HG03460 (cell line): ENCODE measurements at regions not wholly inside any gene's neighbourhood (a gene's known extent, or its start where the extent isn't known, plus 50 kb on each side); places are given as distances from the start of the nearest gene placed in this dataset.

Experiments used
- ATAC-seq: cut with Tn5 transposase; IDR thresholded peaks from one replicate; pipeline ENCODE4 v1.9.1; 2021; ENCODE audit not compliant: unreplicated experiment

DNA sequence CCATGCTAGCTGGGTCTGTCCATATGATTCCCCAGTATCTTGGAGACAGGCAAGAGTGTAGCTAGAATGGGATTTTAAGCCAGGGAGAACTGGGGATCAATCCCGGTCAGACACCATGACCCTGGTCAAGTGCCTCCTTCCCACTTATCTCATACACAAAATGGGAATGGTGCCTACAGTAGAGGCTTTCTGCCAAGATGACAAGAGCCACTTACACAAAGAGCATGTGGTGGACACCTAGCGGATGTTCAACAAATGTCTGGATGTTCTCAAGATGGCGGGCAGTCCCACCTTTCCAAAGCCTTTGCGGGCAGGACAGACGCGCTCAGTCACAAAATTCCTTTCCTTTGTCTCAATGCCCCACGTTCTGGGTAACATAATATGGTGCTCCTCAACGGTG, 57.3 kb downstream of the MAF start:
- ATAC-seq = no peak

DNA sequence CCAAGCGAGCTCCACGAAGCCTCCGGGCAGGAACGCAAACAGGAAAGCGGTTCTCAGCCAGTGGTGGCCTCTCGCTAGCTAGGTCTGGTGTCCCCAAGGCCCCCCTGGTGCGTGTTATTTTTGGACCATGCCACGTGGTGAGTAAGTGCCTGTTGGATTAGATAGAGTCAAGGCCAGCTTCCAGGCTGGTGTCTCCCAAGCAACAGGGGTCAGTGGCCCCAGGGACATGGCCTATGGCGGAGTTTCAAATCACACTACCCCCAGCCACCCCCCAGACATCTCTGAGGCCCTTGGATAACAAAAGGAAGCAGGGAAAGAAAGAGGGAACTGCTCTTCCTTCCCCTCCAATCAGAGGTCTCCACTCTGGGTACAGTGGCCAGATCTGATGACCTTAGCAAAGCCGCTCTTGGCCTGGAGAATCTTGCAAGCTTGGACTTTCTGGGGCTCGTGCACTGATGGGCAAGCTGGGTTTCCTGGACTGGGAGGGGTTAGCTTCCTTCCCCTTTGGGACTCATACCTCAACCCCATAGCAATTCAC, 58.2 kb downstream of the MAF start:
- ATAC-seq = no peak

DNA sequence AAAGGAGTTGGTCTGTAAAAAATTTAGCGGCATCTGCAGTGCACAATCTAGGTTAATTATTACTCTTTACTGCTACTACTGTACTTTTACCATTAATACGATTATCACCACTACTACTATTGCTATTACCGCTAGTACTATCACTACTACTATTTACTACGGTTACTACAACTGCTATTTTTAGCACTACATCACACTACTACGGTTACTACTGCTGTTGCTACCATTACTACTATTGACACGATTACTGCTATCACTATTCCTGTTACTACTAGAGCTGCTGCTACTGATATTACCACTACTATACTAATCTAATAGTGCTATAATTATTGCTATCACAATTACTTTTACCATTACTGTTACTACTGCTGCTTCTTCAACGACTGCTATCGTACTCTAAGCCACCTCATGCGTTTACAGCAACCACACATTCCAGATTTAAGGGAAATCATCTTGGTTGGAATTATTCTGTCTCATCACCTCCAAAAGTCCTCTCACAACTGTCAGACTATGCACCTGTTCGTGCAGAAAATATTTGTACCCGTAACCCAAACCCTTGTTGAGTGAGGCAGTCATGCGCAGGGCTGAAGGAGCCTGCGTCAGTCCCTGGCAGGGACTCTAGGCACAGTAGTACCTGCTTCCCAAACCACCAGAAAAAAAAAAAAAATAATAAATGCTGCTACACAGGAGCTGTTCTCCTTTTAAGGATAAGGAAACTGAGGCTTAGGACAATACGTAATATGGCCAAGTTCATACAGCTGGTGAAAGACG, 59.5 kb downstream of the MAF start:
- ATAC-seq = no peak

DNA sequence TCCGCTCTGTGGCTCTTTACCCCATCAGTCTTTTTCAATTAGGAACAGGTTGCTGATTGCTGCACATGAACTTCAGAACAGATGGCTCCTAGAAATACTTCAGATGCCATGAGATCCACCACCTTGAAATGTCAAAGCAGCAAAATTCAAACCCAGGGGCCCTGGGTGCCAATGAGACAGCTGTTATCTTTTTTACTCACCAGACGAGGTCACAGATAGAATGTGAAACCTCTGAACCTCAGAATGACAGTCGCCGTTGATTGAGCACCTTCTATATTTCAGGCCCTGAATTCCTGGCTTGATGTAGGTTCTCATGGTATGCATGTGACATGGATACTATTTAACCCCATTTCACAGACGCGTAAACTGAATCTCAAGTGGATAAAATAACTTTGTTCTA, 63.0 kb downstream of the MAF start:
- ATAC-seq = no peak

DNA sequence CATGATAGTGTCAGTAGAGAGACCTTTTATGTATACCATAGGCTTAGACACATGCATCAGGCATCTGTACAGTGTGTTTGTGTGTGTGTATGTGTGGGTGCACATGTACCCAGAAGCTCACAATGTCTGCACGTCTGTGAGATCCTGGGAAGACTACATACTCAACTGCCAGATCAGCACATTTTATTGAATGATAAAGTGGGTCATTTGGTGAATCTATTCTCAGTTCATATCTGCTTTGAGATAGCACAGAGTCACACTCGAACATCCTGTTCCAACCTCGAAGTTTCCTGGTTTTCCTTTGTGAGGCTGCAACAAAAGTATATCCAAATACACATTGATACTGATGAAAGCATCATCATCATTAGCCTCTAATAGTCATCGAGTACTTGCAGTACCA, 63.6 kb downstream of the MAF start:
- ATAC-seq = no peak

DNA sequence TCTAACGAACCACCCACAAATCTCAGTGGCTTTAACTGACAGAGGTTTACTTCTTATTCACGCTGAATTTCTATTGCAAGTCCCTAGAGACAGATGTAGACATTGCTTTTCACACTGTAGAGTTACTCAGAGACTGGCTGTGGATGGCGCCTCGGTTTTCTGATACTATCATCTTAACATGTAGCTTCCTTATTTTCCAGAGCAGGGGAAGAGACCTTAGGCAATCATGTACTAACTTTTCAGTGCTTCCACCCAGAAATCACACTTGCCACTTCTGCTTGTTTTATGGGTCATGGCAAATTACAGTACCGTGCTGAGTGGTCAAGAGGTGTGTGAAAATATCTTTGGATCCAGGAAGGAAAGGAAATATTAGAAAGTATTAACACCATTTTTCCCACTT, 65.4 kb downstream of the MAF start:
- ATAC-seq = no peak

DNA sequence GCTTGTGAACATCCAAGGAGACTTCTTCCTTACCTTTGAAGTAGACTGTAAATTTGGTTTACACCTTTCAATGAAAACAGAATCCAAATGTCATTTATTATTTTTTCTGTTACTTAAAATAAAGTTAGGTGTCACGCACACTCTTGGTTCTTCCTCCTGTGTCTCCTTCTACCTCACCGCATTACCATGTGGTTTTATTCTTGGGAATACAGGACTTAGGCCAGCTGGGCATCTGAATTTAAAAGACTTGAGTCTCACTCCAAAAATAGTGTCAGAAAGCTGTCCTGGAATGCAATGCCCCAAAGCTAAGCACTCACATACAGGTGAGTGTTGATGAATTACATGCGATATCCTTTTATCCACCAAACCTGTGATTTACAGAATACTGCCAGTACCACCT, 66.4 kb downstream of the MAF start:
- no peak for ATAC-seq

DNA sequence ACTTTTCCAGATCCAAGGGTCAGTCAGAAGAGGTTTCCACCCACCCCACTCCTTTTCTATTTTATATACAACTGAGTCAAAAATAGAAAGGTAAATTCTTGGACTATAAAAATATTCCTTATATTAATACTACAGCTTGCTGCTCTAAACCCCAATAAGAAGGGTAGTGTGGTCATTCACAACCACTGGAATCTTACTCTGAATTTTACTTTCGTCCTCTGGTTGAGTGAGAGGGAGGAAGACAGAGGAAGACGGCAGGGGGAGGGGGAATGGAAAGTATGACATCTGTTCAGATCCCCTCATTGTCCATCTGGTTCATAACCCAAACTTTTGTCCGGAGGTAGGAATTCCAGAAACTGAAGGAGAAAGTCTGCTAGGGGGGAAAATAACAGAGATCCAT, 67.2 kb downstream of the MAF start:
- ATAC-seq = no peak

DNA sequence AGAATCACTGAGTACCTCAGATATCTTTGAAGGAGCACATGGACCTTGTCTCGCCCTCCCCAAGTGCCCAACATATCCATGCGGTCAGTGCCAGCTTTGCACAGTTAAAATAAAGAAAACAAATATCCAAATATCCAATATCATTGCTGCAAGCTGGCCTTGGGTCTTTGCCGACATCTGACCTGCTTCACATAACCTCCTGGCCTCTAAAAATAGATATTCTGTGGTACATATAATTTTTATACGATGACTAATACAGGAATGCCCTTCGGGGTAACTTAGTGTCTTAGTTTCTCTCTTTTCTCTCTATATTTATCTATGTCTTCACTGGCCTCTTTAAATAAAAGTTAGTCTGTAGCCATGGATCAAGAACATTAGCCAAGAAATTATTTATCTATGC, 67.8 kb downstream of the MAF start:
- ATAC-seq = no peak

DNA sequence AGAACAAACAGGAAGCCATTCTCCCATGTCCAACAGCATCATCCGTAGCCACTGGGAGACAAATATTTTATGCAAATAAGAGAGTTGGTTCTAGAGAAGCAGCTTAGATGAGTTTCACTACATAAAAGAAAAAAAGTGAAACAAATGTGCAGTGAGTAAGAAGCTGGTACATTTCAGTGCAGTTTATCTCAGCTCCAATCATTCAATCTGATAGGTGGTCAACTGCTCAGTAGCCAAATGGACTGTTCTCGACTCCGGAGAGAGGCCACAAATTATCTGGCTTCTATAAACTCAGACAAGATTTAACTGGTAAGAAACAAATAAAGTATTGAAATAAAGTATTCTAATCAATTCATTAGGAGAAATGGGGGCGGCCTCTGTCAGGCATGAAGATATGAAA, 68.3 kb downstream of the MAF start:
- no peak for ATAC-seq

DNA sequence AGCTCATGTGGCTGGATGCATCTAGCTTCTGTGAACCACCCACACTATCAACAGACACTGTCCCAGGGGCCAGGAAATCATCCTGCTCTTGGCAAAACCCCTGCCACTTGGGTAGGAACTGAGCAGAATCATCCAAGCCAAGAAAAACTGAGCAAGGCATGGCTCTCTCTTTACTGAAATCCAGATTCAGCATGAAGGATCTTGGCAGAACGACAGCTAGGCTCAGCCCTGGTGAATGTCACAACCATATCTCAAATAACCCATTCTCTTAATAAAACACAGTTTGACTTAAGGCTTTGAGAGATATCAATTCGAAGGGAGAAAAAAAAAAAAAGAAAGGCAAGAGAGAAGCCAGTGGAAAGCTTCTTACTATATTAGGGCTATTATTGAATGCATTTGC, 72.2 kb downstream of the MAF start:
- no peak for ATAC-seq

DNA sequence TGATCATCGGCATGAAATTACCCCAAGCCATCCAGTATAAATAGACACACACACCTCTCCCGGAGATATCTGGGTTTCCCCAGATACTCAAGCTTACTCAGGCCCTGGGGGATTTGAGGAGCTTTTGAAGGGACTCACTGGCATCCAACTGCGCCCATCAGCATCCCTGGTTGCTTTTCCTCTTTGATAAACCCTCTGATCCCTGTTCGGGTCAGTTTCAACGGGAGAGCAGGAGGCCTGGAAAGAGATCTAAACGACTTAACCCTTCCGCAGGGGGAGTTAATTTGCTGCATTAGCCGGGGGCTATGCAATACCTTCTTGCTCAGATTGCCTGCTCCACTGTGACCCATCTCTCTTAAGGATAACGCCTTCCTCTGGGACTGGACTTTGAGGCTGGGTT, 76.6 kb downstream of the MAF start:
- ATAC-seq = no peak

DNA sequence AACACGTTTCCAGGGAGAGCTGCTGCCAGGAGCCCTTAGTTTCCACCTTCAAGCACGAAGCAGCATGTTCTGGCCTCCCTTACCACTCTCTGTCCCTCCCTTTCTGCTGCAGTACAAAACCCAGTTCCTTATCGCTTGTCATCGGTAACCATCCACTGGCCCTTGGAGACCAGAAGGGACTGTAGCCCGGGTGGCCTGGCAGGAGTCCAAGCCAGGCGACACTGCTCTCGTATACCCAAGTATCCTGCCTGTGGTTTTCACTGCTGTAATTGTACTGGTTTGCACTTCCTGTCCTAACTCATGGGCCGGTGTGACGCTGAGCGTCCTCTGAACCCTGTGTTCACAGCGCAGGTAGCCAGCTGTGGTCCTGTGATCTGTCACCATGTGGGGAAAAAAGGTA, 81.1 kb downstream of the MAF start:
- ATAC-seq = no peak

DNA sequence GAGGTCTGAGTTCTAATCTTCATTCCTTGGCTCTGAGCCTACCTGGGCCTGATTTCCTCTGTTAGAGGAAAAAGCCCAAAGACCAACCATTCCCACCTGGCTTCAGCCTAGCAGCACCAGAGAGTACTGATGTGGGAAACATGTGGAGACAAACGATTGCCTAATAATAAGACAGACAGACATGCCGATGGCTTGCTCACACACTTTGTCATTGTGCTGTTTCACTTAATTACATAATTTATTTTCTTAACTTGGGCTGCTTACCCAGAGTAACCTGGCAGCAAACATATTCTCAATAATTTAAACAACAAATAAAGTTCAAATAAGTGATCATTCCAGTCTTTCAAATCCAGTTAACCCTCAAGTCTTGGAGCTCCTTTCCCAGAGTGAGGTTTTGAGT, 83.4 kb downstream of the MAF start:
- ATAC-seq = no peak

DNA sequence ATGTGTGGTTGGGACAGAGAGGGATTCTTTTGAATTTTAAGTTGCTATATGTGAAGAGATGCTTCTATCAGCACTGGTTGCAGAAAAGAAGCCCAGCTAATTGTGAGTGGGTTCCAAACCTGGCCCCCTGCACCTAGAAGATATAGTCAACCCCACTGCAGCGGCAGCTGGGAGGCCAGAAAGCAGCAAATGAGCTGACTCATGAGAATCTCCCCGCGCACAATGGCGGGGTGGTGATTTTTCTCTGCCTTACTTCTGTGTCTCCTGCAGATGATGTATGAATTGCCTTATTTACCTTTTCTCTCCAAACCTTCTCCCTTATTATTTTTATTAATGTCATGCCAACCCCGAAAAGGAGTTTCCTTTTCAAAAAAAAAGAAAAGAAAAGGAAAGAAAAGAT, 89.7 kb downstream of the MAF start:
- no peak for ATAC-seq

DNA sequence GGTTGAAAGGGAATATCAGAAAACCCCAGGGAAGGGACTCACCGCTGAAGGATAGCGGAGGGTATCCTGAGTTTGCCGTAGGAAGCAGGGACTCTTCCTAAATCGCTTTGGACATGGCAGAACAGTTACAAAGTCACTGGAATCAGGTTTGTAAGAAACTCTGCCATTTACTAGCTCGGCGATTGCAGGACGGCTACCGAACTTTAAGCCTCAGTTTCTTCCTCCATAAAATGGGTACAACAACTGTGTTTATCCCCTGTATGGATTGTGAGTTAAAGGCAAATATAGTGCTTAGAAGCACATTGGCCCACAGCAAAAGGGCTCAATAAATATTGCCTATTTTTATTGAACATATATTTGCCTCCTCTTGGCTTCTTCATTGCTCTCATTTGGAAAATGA, 90.6 kb downstream of the MAF start:
- no peak for ATAC-seq

DNA sequence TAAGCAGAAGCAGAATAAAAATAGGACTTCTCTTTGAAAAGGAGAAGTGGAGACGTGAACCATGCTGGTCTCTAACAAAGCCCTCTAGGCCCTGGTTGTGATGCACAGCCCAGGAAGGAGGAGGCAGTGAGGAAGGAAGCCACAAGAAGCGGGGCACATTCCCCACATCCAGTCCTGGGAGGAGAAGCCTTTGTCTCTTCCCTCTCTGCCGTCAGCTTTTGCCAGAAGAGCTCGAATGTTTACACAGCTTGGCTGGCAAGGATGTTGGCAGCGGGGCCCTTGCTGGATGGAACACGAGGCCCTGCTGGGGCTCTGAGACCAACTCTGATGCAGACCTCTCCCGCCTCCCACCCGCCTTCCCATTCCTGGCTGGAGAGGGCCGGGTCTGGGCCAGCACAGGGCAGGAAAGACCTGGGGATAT, 91.3 kb downstream of the MAF start:
- no peak for ATAC-seq

DNA sequence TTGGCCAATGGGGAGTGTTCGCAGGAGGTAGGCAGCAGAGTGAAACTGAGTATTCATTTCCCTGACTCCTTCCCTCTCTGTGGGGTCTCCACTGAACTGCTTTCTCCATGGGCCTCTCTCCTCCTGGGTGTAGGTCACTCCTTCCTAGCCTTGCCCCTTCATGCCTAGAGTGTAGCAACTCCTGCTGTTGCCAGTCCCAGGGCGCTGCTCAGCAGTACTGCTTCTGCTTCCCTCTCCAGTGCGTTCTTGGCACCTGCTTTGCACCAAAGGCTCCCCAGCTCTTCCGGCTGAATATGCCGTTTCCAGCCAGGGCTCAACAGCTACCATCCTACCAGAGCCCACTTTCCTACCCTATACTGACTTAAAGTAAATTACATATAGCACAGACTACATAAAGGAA, 92.2 kb downstream of the MAF start:
- ATAC-seq = no peak

DNA sequence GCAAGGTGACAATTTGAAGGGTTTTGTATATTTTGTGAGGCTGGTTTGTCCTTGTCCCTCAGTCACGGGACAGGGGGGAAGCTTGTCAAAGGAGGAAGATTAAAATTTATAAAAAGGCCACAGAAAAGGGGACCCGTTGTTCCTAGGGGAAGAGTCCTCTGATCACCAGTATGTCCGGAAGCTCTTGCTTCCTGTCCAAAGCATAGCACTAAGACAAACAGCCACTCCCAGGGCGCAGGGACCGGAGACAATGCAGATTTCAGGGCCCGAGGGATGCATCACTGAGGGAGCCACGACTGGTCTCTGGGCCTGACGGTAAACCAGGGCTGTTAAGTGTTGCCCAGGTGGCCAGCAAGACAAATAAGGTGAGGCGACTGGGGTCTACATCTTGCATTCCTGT, 95.2 kb downstream of the MAF start:
- no peak for ATAC-seq

DNA sequence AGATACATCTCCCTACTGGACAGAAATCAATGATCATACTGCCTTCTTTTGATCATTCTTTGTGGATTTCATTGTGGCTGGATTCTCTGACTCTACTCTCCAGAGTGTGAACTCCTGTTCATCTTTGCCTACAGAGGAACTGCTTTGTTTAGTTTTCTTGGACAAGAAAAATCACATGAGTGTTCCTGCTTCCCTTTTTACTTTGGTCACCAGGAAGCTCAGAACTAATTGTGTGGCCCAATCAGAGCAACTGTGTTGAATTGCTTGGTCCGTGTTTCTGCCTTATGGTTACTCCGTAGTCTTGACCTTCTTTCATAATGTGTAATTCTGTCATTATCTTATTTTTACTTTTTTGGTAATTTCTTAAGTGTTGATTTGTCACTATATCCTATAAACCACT, 97.0 kb downstream of the MAF start:
- no peak for ATAC-seq

DNA sequence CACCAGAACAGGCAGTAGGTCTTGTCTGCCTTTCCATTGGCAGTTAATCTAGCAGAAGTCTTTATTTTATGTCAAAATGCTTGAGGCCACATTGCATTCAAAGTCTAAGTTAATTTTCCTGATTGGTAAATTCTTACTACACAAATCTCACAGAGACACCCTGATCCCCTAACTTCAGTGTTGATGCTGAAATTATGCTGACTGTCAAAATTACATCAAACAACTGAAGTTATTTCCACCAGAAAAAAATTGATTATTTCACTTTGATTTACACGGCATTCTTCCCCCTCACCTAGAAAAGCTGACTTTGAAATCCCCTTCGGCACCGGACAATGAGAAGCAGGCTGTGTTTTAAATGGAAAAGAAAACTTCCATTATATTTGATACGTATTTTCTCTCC, 99.1 kb downstream of the MAF start:
- ATAC-seq = no peak

DNA sequence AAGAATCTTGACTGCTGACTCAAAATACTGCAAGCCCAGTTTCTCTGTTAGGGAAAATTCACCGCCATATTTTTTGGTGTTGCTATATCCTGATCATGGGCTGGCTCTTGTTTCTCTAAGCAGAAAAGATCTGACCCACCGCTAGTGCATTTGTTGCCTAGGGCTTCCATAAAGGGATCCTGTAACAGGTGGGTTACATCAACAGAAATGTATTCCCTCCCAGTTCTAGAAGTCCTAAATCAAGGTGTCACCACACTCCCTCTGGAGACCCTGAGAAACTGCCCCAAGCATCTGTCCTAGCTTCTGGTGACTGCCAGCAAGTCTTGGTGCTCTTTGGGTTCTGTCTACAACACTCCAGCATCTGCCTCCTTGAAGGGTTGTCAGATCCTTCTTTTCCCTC, 99.7 kb downstream of the MAF start:
- no peak for ATAC-seq

DNA sequence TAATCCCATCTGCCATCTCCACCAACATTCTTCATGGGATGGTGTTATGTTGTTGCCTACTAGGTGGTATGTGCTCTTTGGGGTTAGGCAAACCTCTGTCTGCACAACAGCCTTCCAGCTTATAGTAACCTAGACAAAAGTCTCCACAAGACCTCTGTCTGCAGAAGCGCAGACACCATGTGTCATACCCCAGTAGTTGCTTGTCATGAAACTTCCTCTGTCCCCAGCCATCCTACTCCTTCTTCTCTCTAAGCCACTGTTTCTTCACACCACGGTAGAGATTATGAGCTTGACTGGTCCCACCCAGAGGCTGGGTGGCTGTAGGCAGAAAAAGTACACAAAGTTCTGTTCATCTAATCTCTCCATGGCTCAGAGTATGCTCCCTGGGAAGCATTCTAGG, 100.3 kb downstream of the MAF start:
- ATAC-seq = no peak
